Osteoblast (primary cell): ENCODE measurements at regions not wholly inside any gene's neighbourhood (a gene's known extent, or its start where the extent isn't known, plus 50 kb on each side); places are given as distances from the start of the nearest gene placed in this dataset.

Source experiments
- DNase-seq: peaks from one replicate; pipeline ENCODE4 v3.0.0; 2011; ENCODE audit warnings: low spot score, mixed read lengths; ENCODE audit not compliant: insufficient read length; ENCODE audit errors: missing footprints
- H2AFZ ChIP-seq: 2 replicates; pipeline ENCODE4 v1.6.0; 2011; ENCODE audit warnings: mild to moderate bottlenecking, low read length
- H3K27ac ChIP-seq: 2 replicates; pipeline ENCODE4 v1.5.1; 2011; ENCODE audit warnings: mild to moderate bottlenecking, low read depth, low read length, moderate library complexity
- H3K27me3 ChIP-seq: 2 replicates; pipeline ENCODE4 v1.6.0; 2012; ENCODE audit warnings: mild to moderate bottlenecking, control low read depth, inconsistent platforms, low read length, moderate library complexity; ENCODE audit not compliant: insufficient read depth
- H3K36me3 ChIP-seq: 2 replicates; pipeline ENCODE4 v1.5.1; 2011; ENCODE audit warnings: mild to moderate bottlenecking, low read length, control low read depth, moderate library complexity; ENCODE audit not compliant: insufficient read depth
- H3K4me1 ChIP-seq: 2 replicates; pipeline ENCODE4 v1.5.1; 2011; ENCODE audit warnings: mild to moderate bottlenecking, low read length, control low read depth, moderate library complexity; ENCODE audit not compliant: insufficient read depth
- H3K4me2 ChIP-seq: 2 replicates; pipeline ENCODE4 v1.6.0; 2011; ENCODE audit warnings: mild to moderate bottlenecking, low read length; ENCODE audit not compliant: insufficient read depth
- H3K4me3 ChIP-seq: fragments of 200-600 bp; sonication (generic); 3 replicates; pipeline ENCODE4 v1.5.1; 2012; ENCODE audit warnings: mild to moderate bottlenecking, low read length, inconsistent platforms; ENCODE audit not compliant: insufficient read depth
- H3K79me2 ChIP-seq: 2 replicates; pipeline ENCODE4 v1.6.0; 2012; ENCODE audit warnings: mild to moderate bottlenecking, low read length, control low read depth, inconsistent platforms; ENCODE audit not compliant: insufficient read depth
- H3K9me3 ChIP-seq: 2 replicates; pipeline ENCODE4 v1.5.1; 2011; ENCODE audit warnings: low read depth, low read length, control low read depth
- H4K20me1 ChIP-seq: 2 replicates; pipeline ENCODE4 v1.6.0; 2012; ENCODE audit warnings: mild to moderate bottlenecking, low read length, control low read depth; ENCODE audit not compliant: insufficient read depth
- TF ChIP-seq, protein P1 (sequence below): IDR thresholded peaks from 2 replicates; pipeline ENCODE4 v1.5.1; 2011; ENCODE audit warnings: mild to moderate bottlenecking, low read depth, low read length, moderate library complexity; ENCODE audit errors: extremely low read depth

DNA sequence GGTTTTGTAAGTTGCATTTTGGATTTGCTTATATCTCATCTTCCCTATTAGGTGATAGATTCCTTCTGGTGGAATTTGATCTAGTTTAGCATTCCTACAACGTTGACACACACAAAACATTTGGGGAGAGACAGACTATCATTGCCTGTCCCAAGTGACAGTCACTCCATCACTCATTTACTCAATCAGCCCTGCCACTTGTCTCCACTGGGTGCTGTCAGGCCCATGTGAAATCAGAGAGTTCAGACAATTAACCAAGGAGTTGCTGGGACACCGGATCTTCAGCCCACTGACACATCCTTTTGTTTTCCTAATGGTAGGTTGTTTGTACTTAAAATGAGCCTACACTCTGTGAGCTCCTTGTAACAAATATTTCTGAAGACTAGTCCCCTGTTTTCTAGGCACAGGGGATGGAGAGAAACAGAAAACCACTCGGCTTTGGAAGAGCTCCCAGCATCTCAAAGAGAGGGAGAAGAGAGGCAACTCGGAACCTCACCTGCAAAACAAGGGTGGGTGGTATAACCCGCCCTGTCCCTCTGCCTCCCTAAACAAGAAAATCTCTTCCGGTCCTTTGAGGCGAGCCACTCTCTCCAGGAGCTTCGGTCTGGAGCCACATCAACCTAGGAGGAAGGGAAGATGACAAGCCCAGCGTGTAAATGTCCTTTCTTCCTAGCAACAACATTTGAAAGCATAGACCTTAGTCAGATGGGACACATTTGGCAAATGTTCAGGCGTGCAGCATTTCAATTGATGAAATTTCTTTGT is 440.9 kb upstream of the KLF12 start:
- Histone ChIP-seq H4K20me1 (no peaks in the 10 kb centered on the region), H3K4me3 (peak overlapping the region; percentile 70), H3K27me3 (no peaks in the 10 kb centered on the region), H3K79me2 (no peaks in the 10 kb centered on the region), H3K4me1 (peaks cover 9% of the 10 kb centered on the region), H2AFZ (peak overlapping the region; percentile 91), H3K27ac (peak overlapping the region; percentile 27), H3K36me3 (no peaks in the 10 kb centered on the region), H3K4me2 (peak overlapping the region; percentile 92), H3K9me3 (no peaks in the 10 kb centered on the region)
- peak; percentile 80 for DNase-seq
- TF ChIP-seq, protein P1, sequence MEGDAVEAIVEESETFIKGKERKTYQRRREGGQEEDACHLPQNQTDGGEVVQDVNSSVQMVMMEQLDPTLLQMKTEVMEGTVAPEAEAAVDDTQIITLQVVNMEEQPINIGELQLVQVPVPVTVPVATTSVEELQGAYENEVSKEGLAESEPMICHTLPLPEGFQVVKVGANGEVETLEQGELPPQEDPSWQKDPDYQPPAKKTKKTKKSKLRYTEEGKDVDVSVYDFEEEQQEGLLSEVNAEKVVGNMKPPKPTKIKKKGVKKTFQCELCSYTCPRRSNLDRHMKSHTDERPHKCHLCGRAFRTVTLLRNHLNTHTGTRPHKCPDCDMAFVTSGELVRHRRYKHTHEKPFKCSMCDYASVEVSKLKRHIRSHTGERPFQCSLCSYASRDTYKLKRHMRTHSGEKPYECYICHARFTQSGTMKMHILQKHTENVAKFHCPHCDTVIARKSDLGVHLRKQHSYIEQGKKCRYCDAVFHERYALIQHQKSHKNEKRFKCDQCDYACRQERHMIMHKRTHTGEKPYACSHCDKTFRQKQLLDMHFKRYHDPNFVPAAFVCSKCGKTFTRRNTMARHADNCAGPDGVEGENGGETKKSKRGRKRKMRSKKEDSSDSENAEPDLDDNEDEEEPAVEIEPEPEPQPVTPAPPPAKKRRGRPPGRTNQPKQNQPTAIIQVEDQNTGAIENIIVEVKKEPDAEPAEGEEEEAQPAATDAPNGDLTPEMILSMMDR: no peak

DNA sequence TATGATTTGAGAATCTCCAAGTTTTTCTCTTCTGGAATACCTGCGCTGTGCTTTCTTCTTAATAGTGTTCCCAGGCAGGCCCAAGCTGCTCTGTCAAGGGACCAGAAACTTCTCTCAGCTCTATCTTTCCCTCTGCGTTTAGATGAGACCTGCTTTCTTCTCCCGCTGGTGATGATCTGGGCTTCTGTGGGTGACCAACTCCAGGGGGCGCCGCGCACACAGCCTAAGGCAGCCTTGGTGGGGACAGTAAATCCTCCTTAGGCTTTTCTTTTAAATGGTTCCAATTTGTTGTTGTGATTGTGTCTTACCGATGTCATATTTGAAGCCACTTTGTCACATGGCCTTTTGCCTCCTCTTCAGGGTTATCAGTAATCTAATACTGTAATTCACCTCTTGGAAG is 439.4 kb upstream of the KLF12 start:
- Histone ChIP-seq H2AFZ (no peak overlapping the region), H3K4me1 (peaks cover 9% of the 10 kb centered on the region), H3K79me2 (no peaks in the 10 kb centered on the region), H4K20me1 (no peaks in the 10 kb centered on the region), H3K4me2 (no peak overlapping the region), H3K27me3 (no peaks in the 10 kb centered on the region), H3K9me3 (no peaks in the 10 kb centered on the region), H3K36me3 (no peaks in the 10 kb centered on the region), H3K4me3 (no peak overlapping the region), H3K27ac (no peak overlapping the region)
- TF ChIP-seq, protein P1: peak; percentile 31
- no peak for DNase-seq

DNA sequence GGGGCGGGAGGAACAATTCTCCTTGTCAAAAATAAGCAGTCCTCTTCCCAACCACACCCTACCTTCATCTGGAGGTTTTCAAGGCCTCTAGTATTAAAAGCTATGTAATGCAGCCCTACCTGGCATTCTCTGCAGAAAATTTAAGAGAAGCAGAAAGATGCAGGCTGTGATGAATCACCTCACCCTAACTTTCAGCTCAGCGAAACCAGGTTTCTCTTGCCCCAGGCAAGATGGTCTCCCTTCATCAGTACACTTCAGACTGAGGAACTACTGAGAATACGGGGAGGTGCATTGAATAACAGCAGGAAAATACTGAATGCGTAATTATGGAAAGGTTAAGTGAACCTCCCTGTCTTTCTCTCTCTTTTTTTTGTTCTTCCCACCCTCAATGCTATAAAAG is 437.6 kb upstream of the KLF12 start:
- DNase-seq: no peak
- no peak overlapping the region for H3K4me3 ChIP-seq
- TF ChIP-seq, protein P1: no peak
- no peaks in the 10 kb centered on the region for H3K79me2 ChIP-seq
- no peaks in the 10 kb centered on the region for H3K27me3 ChIP-seq
- H3K36me3 ChIP-seq: no peaks in the 10 kb centered on the region
- H3K4me1 ChIP-seq: peaks cover 9% of the 10 kb centered on the region
- H2AFZ ChIP-seq: no peak overlapping the region
- no peaks in the 10 kb centered on the region for H3K9me3 ChIP-seq
- no peak overlapping the region for H3K27ac ChIP-seq
- no peak overlapping the region for H3K4me2 ChIP-seq
- no peaks in the 10 kb centered on the region for H4K20me1 ChIP-seq

DNA sequence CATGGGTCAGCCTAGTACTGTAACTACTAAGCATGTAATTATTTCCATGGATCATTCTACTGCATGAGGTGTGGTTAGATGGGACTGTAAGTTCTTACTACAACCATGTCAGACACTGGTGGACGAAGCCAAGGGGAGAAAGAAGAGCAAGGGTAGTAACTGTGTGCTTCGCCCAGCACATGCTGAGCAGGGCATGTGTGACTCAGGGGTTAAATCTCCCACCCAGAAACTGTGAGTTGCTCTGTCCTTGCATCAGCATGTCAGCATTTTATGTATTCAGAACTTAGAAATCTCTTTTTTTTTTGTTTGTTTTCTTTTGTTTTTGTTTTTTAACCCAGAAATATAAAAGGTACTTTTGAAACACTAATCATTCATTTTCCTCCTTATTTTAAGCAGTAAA is 436.6 kb upstream of the KLF12 start:
- no peak overlapping the region for H3K4me2 ChIP-seq
- DNase-seq: no peak
- no peak overlapping the region for H3K27ac ChIP-seq
- TF ChIP-seq, protein P1: no peak
- H3K4me1 ChIP-seq: peaks cover 6% of the 10 kb centered on the region
- no peak overlapping the region for H2AFZ ChIP-seq
- H3K79me2 ChIP-seq: no peaks in the 10 kb centered on the region
- no peaks in the 10 kb centered on the region for H3K27me3 ChIP-seq
- H3K4me3 ChIP-seq: no peak overlapping the region
- H3K36me3 ChIP-seq: no peaks in the 10 kb centered on the region
- no peaks in the 10 kb centered on the region for H3K9me3 ChIP-seq
- no peaks in the 10 kb centered on the region for H4K20me1 ChIP-seq
